ENCODE measurements at regions not wholly inside any gene's neighbourhood (a gene's known extent, or its start where the extent isn't known, plus 50 kb on each side); places are given as distances from the start of the nearest gene placed in this dataset.

- peaks cover 1% of the 10 kb centered on the region for H3K27me3 Mint-ChIP-seq (ENCODE audit: insufficient read depth, low read depth, poor library complexity)
- Histone ChIP-seq H3K9me2 (ENCODE audit: insufficient read depth) (no peaks in the 10 kb centered on the region), H3K79me2 (replicated peaks; ENCODE audit: insufficient read depth) (no peaks in the 10 kb centered on the region), H3K27me3 (ENCODE audit: insufficient read depth) (no peaks in the 10 kb centered on the region), H3K4me1 (ENCODE audit: insufficient read depth) (peaks cover 6% of the 10 kb centered on the region; the same call in 1 of the 2 replicates), H3F3A (replicated peaks; ENCODE audit: low read depth) (no peaks in the 10 kb centered on the region), H2AFZ (no peak overlapping the region), H3K4me3 (no peak overlapping the region), H3K27ac (ENCODE audit: low read depth) (no peak overlapping the region), H3K4me2 (no peak overlapping the region), H4K20me1 (replicated peaks; ENCODE audit: insufficient read depth) (no peaks in the 10 kb centered on the region), H3K36me3 (ENCODE audit: insufficient read depth) (no peaks in the 10 kb centered on the region)
- no peak for ATAC-seq
- no peak overlapping the region for H3K4me3 Mint-ChIP-seq
- no peak overlapping the region for H3K27ac Mint-ChIP-seq
- TF ChIP-seq ETS1 (IDR thresholded peaks at IDR 0.05) (no peak), EZH2 (IDR thresholded peaks at IDR 0.05; ENCODE audit: low read depth, unreplicated experiment) (no peak), EZH2phosphoT487 (IDR thresholded peaks at IDR 0.05; ENCODE audit: unreplicated experiment) (no peak), NANOG (IDR thresholded peaks at IDR 0.05; ENCODE audit: borderline replicate concordance) (no peak), JUNB (IDR thresholded peaks at IDR 0.05; ENCODE audit: unreplicated experiment) (no peak), ZNF331 (CRISPR knock-in tag; IDR thresholded peaks at IDR 0.05; ENCODE audit: low read depth) (no peak), CTCF (conservative IDR thresholded peaks at IDR 0.05; ENCODE audit: low read depth in 2 of 2) (no peak), REST (IDR thresholded peaks at IDR 0.05; ENCODE audit: unreplicated experiment) (no peak), ZNF114 (CRISPR knock-in tag; IDR thresholded peaks at IDR 0.05) (no peak), CREB1 (CRISPR knock-in tag; IDR thresholded peaks at IDR 0.05; ENCODE audit: low read depth) (no peak), POLR2AphosphoS5 (IDR thresholded peaks at IDR 0.05; ENCODE audit: low read depth) (no peak), ZNF462 (CRISPR knock-in tag; IDR thresholded peaks at IDR 0.05) (no peak), STAT1 (IDR thresholded peaks at IDR 0.05; ENCODE audit: unreplicated experiment) (no peak)
- DNase-seq (ENCODE audit: low spot score): no peak
- no peaks in the 10 kb centered on the region for H3K9me3 Mint-ChIP-seq
- H3K36me3 Mint-ChIP-seq (ENCODE audit: low read depth): no peaks in the 10 kb centered on the region
- peaks cover 6% of the 10 kb centered on the region for H3K4me1 Mint-ChIP-seq
Observed at GRCh38 chr2:49219741-49220140, 65.4 kb upstream of the FSHR start.

Measured in GM23338 (cell line).